IPS-15b (cell line): ENCODE measurements at regions not wholly inside any gene's neighbourhood (a gene's known extent, or its start where the extent isn't known, plus 50 kb on each side); places are given as distances from the start of the nearest gene placed in this dataset.

Experiments
- H3K27me3 ChIP-seq: one replicate; pipeline ENCODE4 v1.6.1; 2013; ENCODE audit warnings: low read length; ENCODE audit not compliant: control insufficient read depth, insufficient read depth
- H3K36me3 ChIP-seq: one replicate; pipeline ENCODE4 v1.6.1; 2013; ENCODE audit warnings: low read length; ENCODE audit not compliant: control insufficient read depth, insufficient read depth
- H3K4me1 ChIP-seq: one replicate; pipeline ENCODE4 v1.6.1; 2013; ENCODE audit warnings: mild to moderate bottlenecking, low read length; ENCODE audit not compliant: control insufficient read depth, insufficient read depth
- H3K4me3 ChIP-seq: one replicate; pipeline ENCODE4 v1.5.1; 2013; ENCODE audit warnings: low read depth, low read length
- H3K9ac ChIP-seq: one replicate; pipeline ENCODE4 v1.6.1; 2013; ENCODE audit warnings: low read depth, mild to moderate bottlenecking, low read length
- H3K9me3 ChIP-seq: one replicate; pipeline ENCODE4 v1.6.1; 2013; ENCODE audit warnings: mild to moderate bottlenecking, low read length; ENCODE audit not compliant: control insufficient read depth, insufficient read depth

DNA sequence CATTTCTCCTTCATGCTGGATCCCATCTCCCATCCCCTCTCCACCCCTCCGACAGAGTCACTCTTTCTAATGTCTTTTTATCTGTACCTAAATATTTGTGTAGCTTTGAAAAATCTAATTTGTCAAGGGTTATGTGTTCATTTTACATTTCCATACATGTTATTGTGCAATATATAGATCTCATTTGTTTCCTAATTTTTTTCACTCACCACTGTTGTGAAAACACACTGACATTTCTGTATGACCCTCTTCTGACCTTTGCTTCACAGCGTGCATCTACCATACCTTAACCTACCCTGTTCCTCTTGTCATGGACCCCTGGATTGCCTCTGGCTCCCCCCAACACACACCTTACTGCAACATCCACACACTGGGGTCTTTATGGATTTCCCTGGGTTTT lies 942.9 kb downstream of the TBC1D22A start:
- no peak overlapping the region for H3K4me3 ChIP-seq
- H3K9me3 ChIP-seq: no peaks in the 10 kb centered on the region
- H3K36me3 ChIP-seq: no peaks in the 10 kb centered on the region
- no peaks in the 10 kb centered on the region for H3K27me3 ChIP-seq
- no peak overlapping the region for H3K9ac ChIP-seq
- peaks cover 6% of the 10 kb centered on the region for H3K4me1 ChIP-seq

DNA sequence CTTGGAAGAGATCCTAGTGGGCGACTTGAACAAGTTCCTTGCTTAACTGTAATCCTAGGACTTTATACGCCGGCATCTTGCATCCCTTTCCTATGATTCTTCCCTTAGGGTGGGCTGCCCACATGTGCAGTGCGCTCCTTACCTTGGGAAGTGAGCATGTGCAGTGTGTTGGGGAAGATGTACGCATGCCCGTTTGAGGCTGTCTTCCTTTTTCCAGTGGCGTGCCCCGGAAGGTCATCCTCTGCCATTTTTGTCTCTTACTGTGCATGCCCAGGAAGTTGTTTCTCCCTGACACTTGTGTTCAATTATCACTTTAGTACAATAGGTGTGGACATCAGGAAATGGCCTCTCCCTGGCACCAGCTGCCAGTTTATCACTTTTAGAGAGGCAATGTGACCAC lies 936.5 kb downstream of the TBC1D22A start:
- Histone ChIP-seq H3K4me1 (peaks cover 5% of the 10 kb centered on the region), H3K9me3 (no peaks in the 10 kb centered on the region), H3K27me3 (no peaks in the 10 kb centered on the region), H3K9ac (no peak overlapping the region), H3K4me3 (no peak overlapping the region), H3K36me3 (no peaks in the 10 kb centered on the region)

DNA sequence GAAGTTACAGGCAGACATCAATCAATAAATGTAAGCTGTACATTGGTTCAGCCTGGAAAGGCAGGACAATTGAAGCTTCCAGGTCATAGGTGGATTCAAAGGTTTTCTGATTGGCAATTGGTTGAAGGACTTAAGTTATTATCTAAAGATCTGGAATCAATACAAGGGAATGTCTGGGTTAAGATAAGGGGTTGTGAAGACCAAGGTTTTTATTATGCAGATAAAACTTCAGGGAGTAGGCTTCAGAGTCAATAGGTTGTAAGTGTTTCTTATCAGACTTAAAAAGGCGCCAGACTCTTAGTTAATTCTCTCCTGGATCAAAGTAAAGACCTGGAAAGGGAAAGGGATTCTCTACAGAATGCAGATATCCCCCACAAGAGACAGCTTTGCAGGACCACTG lies 935.4 kb downstream of the TBC1D22A start:
- no peak overlapping the region for H3K9ac ChIP-seq
- H3K27me3 ChIP-seq: no peaks in the 10 kb centered on the region
- no peaks in the 10 kb centered on the region for H3K36me3 ChIP-seq
- peaks cover 5% of the 10 kb centered on the region for H3K4me1 ChIP-seq
- H3K4me3 ChIP-seq: no peak overlapping the region
- H3K9me3 ChIP-seq: no peaks in the 10 kb centered on the region

DNA sequence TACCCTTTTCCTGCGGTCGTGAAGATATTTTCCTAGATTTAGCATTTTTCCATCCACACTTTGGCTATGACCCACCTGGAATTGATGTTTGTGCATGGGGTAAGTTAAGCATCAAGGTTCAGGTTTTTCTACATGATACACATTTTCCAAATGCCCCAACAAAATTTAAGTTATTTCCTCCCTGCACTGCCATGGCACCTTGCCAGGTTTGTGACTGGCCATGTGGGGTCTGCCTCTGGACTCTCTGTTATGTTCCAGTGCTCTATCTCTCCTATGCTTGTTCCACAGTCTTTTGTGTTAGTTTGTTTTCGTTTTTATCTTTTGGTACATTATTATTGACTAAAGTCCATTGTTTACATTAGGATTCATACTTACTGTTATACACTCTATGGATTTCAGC lies 934.3 kb downstream of the TBC1D22A start:
- Histone ChIP-seq H3K4me3 (no peak overlapping the region), H3K27me3 (no peaks in the 10 kb centered on the region), H3K36me3 (no peaks in the 10 kb centered on the region), H3K9me3 (no peaks in the 10 kb centered on the region), H3K4me1 (peaks cover 4% of the 10 kb centered on the region), H3K9ac (no peak overlapping the region)

DNA sequence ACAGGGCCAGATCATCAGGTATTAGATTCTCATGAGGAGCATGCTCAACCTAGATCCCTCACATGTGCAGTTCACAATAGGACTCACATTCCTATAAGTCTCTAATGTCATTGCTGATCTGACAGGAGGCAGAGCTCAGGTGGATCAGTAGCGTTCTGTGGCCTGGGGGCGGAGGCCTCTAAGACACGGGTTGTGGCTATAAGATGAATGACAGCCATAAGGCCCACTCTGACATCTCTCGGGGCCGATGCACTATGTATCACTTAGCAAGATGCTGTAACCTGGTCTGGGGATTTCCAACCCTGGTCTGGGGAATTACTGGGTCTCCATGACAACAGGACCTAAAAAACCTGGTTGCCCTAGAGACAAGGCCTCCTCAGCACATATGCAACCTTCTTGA lies 932.7 kb downstream of the TBC1D22A start:
- H3K27me3 ChIP-seq: no peaks in the 10 kb centered on the region
- no peaks in the 10 kb centered on the region for H3K4me1 ChIP-seq
- no peaks in the 10 kb centered on the region for H3K36me3 ChIP-seq
- no peak overlapping the region for H3K4me3 ChIP-seq
- no peaks in the 10 kb centered on the region for H3K9me3 ChIP-seq
- H3K9ac ChIP-seq: no peak overlapping the region

DNA sequence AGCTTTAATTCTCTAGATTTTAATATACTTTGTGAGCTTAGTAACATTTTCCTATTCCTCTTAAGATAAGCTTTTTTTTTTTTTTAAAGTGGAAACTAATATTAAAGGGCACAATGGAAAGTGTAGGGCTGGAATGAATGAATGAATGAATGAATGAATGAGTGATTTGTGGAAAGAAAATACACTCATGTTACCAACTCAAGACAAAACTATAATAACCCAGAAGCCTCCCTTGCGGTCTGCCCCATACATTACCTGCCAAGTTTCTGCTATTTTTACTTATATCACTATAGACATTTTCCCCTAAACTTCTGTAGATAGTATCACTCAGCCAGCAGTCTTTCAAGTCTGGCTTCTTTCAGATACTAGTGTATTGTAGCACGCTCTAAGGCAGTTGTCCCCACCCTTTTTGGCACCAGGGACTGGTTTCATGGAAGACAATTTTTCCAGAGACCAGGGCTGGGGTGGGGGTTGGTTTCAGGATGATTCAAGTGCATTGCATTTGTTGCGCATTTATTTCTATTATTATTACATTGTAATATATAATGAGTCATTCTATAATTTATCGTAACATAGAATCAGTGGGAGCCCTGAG lies 932.2 kb downstream of the TBC1D22A start:
- Histone ChIP-seq H3K9ac (no peak overlapping the region), H3K4me3 (no peak overlapping the region), H3K36me3 (no peaks in the 10 kb centered on the region), H3K9me3 (no peaks in the 10 kb centered on the region), H3K27me3 (no peaks in the 10 kb centered on the region), H3K4me1 (no peaks in the 10 kb centered on the region)

DNA sequence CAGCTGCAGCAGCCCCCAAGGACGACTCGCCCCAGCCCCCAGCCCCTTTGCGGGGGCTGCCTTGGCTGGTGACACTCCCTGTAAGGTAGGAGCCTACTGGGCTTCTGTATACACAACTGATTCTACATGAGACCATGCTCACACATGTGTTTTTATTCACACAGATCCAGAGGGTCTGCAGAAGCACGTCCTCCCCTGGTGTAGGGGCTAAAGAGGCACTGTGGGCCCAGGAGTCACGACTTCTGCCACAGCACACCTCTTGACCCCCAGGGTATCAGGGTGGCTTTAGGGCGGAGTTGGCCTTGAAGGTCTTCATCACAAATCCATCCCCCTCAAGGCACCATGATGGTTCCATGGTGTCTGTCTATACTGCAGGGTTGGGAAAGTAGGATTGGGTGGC lies 931.2 kb downstream of the TBC1D22A start:
- H3K27me3 ChIP-seq: no peaks in the 10 kb centered on the region
- H3K4me1 ChIP-seq: no peaks in the 10 kb centered on the region
- no peaks in the 10 kb centered on the region for H3K9me3 ChIP-seq
- no peak overlapping the region for H3K4me3 ChIP-seq
- no peak overlapping the region for H3K9ac ChIP-seq
- no peaks in the 10 kb centered on the region for H3K36me3 ChIP-seq

DNA sequence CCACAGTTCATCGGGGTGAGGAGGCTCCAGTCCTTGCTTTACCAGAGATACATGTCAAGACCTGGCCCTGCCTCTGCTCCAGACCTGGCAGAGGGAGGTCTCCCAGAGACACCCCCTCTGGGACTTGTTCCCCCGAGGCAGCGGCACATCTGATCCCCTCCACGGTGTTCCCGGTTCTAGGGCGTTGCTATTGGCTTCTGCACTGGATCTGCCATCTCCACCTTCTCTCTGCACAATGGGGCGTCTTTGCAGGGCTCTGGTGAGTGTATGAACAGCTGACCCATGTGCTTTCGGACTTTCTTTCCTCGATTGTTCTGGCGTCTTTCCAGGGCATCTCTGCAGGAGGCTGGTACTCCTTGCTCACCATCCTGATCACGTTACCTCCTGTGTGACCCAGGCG lies 930.4 kb downstream of the TBC1D22A start:
- H3K9ac ChIP-seq: no peak overlapping the region
- no peaks in the 10 kb centered on the region for H3K27me3 ChIP-seq
- no peaks in the 10 kb centered on the region for H3K4me1 ChIP-seq
- H3K36me3 ChIP-seq: no peaks in the 10 kb centered on the region
- H3K9me3 ChIP-seq: no peaks in the 10 kb centered on the region
- no peak overlapping the region for H3K4me3 ChIP-seq

DNA sequence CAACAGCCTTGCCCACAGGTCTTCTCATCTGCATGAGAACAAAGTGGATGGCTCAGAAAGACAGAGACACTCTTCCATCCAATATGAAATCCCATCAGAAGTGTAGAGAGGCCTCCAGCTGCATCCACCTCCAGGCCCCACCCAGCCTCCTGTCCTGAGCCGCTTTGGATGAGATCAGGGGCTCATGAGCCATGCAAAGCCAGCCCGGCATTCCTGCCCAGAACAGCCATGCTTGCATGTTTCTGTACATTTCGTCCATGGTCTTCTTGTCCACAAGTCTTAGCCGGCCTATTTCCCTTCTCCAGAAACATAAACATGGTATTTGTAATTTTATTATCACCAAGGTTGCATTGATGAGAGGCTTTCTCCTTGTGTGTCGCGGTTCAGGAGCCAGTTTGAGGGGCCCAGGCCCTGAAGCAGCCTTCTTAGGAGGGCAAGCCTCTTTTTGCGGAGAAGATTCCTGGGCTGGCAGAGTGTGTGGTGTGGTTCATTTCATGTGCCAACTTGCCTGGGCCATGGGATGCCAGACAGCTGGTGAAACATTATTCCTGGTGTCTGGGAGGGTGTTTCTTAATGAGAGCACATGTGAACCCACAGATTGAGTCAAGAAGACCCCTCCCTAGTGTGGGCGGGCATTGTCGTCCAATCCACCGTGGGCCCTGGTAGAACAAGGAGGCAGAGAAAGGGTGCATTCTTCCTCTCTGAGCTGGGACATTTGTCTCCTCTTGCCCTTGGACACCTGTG lies 928.9 kb downstream of the TBC1D22A start:
- Histone ChIP-seq H3K9ac (no peak overlapping the region), H3K36me3 (no peaks in the 10 kb centered on the region), H3K9me3 (no peaks in the 10 kb centered on the region), H3K4me3 (no peak overlapping the region), H3K27me3 (no peaks in the 10 kb centered on the region), H3K4me1 (no peaks in the 10 kb centered on the region)

DNA sequence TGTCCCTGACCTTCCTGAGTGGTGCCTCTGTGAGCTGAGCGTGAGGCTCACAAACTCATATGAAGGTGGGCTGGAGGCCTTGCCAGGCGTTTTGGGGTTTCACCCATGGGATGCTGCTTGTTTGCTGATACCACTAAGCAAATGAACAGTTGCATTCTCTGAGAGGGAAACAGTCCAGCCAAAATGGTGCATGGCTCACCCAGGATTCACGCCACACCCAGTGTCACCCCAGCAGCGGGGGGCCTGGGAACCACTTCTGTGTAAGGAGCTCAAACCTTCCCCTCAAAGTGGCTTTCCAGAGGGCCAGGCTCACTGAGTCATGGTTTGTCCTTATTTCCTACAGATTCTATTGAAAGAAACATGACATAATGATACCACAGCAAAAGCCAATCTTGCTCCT lies 928.1 kb downstream of the TBC1D22A start:
- Histone ChIP-seq H3K36me3 (no peaks in the 10 kb centered on the region), H3K27me3 (no peaks in the 10 kb centered on the region), H3K9me3 (no peaks in the 10 kb centered on the region), H3K4me3 (no peak overlapping the region), H3K9ac (no peak overlapping the region), H3K4me1 (no peaks in the 10 kb centered on the region)

DNA sequence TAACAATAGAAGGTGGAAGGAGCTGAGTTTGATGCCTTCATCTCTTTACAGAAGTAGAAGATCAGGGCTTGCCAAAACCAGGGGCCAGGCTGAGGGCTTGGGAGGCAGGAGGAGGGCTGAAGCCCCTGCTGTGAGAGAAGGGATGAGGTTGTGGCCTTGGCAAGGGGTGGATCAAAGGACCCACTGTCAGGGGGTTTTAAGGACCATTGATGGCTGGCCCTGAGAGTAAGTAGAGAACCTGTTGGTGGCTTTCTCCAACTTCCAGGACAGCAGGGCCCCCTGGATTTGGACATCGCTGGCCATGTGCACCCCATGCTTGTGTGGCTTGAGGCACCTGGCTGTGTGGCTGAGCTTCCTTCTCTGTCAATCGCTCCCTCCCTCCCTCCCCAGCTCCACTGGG lies 927.7 kb downstream of the TBC1D22A start:
- no peak overlapping the region for H3K9ac ChIP-seq
- no peak overlapping the region for H3K4me3 ChIP-seq
- H3K9me3 ChIP-seq: no peaks in the 10 kb centered on the region
- no peaks in the 10 kb centered on the region for H3K27me3 ChIP-seq
- H3K4me1 ChIP-seq: no peaks in the 10 kb centered on the region
- no peaks in the 10 kb centered on the region for H3K36me3 ChIP-seq

DNA sequence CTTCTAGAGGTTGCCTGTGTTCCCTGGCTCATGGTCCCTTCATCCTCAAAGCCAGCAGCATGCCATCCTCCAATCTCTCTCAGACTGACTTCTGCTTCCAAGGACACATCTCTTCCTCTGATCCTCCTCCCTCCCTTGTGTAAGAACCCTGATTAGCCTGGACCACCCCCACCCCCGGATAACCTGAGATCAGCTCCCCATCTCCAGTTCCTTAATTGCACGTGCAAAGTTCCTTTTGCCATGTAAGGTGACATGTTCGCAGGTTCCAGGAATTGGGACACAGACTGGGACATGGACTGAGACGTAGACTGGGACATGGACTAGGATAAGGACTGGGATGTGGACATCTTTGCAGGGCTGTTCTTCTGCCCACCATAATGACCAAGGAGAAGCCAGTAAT lies 925.3 kb downstream of the TBC1D22A start:
- H3K4me3 ChIP-seq: no peak overlapping the region
- H3K9ac ChIP-seq: no peak overlapping the region
- peaks cover 4% of the 10 kb centered on the region for H3K9me3 ChIP-seq
- H3K4me1 ChIP-seq: no peaks in the 10 kb centered on the region
- no peaks in the 10 kb centered on the region for H3K36me3 ChIP-seq
- H3K27me3 ChIP-seq: no peaks in the 10 kb centered on the region
